Stimulated activated CD4-positive, alpha-beta T cell treated with anti-CD3 and anti-CD28 coated beads, Interleukin-4, amount 100 ng/mL, for 48 hours (primary cell): ENCODE measurements at regions not wholly inside any gene's neighbourhood (a gene's known extent, or its start where the extent isn't known, plus 50 kb on each side); places are given as distances from the start of the nearest gene placed in this dataset.

Experiments used
- DNase-seq, 2 donors: peaks; one replicate each; pipeline ENCODE4 v3.0.0-alpha.2; 2020; ENCODE audit warnings: low read depth in 2 of 2

DNA sequence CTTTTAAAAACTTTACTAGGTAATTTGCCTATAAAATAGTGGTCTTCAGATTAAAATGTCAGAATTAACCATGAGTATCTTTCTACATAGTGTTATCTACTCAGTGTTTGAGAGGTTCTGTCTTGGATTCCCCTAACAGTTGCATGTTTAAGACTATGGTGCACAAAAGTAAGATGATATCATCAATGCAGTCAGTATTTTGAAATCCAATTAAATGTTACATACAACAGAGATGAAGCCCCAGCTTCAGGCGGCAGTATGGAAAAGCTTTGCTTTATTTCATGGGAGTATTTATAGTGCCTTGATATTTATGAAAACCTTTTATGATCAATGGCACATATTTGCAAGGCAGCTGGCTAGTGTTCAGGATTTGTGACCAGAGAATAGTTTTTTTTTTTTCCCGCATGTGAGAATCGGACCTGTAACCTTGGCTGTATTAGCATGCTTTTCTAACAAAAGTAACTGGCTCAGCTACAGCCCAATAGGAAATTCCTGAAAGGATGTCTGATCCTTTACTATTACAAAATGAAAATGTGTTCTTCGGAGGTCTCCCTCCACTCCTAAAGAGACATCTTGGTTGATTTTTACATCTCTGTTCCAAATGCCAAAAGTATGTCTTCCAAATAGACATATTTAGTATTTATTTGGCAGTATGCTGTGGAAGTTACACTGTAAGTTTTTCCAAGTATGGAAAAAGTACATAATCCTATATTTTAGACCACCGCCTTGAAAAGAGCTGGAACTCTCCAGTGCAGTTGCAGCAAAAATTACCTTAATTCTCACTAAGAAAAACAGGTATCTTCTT is 319.3 kb upstream of the UBE2E3 start:
- no peak for DNase-seq

GRCh38 chr2:180660207-180660606 is 320.2 kb upstream of the UBE2E3 start:
- DNase-seq = no peak

GRCh38 chr2:180657054-180657453 is 323.4 kb upstream of the UBE2E3 start:
- no peak for DNase-seq

GRCh38 chr2:180656455-180656847 is 324.0 kb upstream of the UBE2E3 start:
- DNase-seq = no peak

DNA sequence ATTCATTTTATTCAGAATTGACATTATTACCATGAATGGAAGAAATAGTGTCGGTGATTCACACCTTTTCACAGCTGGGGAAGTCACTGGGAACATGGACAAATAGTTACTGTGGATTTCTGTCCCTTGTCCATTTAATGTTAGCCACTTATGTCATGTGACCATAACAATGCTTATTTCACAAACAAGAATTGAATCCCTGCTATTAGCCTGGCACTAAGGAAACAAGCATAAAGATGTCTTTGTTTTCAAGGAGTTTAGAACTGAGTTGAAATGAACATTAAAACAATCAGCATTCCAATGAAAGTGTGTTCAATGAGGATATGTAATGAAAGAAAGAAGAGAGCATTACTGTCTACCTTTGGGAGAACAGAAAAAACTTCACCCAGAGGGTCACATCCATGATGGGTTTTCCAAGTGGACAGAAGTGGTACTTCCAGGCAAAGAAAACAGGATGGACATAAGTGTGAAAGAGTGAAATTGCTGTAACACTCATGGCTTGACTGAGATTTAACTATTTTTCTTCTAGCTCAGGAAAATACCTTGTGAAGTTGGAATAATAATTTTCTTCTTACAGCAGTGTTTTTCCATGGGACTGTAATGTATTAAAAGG is 324.5 kb upstream of the UBE2E3 start:
- no peak for DNase-seq

DNA sequence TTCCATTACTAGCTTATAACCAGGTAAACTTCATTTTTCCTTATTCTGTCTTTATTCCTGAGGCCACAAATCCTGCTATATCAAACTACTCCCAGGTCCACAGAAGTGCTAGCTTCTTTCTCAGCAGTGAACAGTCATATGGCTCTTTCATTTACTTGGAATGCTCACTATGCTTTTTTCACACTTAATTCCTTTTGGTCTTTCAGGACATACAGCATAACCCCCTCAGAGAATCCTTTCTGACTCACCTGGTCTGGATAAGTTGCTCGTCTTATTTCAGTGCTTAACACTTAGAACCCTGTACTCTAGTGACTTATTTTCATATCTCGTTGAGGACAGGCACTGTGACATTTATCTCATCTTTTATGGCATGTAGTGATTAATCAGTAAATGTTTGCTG is 325.0 kb upstream of the UBE2E3 start:
- no peak for DNase-seq

DNA sequence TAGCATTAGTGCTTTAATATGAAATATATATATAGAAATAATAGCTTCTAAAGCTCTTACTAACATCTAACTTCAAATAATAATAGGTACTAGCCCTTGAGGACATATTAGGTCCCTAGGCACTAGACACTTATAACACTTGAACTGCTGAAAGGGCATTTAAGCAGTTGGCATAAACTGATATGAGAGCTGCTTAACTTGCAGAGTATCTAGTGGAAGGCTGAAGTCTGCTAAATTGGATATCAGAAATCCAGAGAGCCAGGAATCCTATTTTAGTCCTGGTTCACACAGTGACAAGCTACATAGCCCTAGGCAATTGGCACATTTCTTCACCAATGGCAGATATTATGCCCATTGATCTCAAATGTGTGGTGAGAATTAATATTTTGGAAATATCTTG is 326.9 kb upstream of the UBE2E3 start:
- no peak for DNase-seq

DNA sequence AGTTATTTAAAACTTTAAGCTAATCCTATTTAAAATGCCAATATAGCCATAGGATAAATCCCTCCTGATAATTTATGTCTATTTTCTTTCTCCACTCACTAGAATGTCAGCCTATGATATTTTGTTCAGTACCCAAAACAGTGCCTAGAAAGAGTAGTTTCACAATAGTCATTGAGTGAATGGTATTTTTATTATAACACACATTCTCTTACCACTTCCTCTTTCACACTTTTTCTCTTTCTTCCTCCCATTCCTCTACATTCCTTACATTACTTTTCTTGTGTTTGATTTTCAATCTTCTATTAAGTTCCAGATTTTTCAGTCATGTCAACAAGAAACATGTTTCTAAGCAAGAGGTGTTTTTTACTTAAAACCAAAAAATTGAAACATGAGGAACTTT is 327.6 kb upstream of the UBE2E3 start:
- no peak for DNase-seq

DNA sequence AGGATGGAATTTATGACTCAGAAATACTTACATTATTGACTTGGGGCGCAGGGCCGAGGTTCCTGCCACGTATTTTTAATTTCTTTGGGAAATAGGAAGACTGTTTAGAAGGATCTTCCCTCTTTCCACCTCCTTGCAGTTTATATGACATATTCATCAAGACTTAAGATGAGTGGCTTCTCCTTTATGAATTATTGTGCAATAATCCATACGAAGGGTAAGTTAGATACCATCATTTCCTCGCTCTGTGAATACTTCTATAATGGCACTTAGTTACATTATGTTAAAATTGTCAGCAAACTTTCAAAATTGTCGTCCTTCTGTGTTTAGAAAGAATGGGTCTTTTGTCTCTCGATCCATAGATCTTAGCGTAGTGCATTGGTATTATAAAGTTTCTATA is 328.8 kb upstream of the UBE2E3 start:
- no peak for DNase-seq

DNA sequence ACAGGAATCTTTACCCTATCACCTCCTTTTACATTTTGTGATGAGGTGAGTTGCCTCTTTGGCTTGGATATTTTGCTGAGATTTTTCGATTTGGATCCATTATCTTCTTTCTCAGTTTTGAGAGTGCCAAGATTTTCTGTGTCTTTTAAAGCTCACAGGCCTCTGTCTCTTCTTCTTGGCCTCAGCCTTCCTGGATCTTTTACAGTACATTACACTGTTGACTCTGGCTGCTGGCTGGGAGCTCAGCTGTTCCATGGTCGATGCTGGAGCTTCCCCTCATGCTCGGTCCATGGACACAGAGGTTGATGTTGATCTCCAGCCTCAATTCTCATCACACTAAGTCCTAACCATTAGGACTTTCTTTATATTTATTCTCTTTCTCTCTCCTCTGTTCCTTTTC is 332.8 kb upstream of the UBE2E3 start:
- DNase-seq = no peak

DNA sequence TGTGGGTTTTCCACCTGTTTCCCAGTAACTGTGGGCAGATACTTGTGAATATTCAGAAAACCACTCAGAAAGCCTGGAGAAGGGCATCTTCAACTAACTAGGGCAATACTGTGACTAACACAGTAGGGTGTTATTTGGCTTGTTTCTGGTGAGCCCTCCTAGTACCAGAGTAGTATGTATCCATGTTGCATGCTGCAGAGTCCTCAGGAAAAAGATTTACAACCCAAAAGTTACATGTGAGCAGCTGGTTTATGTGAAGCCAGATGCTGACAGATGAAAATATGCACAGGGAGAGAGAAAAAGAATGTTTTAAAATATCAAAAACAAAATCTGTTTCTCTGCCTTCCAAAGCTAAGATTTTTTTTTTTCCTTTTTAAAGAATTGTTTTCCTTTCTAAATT is 333.2 kb upstream of the UBE2E3 start:
- DNase-seq = no peak

DNA sequence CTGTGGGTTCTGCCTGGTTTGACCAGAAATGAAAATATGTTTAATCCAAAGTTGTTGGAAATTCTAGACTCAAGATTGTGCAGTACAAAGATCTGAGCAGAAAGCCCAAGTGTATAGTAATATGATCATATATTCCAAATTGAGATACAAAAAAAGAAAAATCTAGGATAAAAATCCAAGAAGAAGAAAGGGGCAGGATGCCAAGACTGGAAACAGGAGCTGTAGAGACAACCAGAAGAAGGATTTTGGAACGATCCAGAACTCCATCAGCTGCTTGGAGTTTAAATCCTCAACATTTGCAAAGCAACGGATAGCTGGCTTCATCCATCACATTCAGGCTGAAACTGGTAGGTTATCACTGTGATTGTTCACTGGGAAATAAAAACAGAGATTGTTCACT is 333.6 kb upstream of the UBE2E3 start:
- DNase-seq = no peak

DNA sequence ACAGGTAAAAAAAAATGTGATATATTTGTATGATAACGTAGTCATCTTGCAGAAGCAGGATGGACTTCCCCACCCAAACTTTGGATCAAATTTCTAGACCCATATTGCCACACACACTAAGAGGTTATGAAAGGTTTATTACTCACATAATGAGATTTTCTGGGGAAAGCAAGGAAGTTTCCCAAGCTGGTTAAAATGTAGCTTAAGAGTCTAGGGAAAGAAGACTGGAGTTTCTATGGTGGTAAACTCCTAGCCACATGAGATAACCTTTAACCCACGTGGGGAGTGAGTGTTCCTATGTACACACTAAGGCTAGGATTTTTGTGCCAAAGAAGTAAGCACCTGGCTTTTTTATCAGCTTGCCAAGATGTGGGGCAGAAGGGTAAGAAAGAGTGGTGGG is 335.7 kb upstream of the UBE2E3 start:
- no peak for DNase-seq

GRCh38 chr2:180630756-180631155 is 349.6 kb upstream of the UBE2E3 start:
- no peak for DNase-seq

GRCh38 chr2:180625006-180625844 is 355.2 kb upstream of the UBE2E3 start:
- no peak for DNase-seq

- no peak for DNase-seq
These were observed 358.2 kb upstream of the UBE2E3 start for GRCh38 chr2:180621941-180622918.

DNA sequence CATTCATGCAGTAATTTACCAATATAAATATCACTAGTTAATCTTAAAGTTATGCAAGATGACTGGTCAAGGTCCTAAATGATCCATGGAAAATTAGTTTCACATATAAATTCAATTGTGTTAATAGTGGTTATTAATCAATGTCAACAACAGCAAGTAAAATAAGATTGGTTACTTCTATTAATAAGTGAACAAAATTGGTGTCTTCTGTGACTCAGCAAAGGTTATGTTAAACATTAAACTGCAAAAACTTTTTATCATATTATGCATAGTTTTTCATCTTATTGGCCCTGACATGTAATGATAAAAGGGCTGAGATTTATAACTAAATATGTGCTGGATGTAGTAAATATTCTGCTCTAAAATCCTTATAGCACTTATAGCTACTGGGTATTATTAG is 359.0 kb upstream of the UBE2E3 start:
- DNase-seq = no peak

DNA sequence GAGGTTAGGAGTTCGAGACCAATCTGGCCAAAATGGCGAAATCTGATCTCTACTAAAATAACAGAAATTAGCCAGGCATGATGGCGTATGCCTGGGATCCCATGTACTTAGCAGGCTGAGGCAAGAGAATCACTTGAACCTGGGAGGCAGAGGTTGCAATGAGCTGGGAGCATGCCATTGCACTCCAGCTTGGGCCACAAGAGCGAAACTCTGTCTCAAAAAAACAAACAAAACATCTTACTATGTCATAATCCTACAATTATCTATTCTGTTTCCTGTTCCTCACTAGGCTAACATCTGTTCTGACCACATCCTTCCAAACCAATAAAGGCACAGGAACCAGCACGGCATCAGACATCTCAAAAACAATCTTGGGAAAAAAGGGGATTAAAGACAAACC is 361.8 kb upstream of the UBE2E3 start:
- DNase-seq = no peak

- DNase-seq = no peak
These were observed 365.6 kb upstream of the UBE2E3 start for GRCh38 chr2:180614776-180615175.

- no peak for DNase-seq
These were observed 370.6 kb upstream of the UBE2E3 start for GRCh38 chr2:180609626-180610340.

DNA sequence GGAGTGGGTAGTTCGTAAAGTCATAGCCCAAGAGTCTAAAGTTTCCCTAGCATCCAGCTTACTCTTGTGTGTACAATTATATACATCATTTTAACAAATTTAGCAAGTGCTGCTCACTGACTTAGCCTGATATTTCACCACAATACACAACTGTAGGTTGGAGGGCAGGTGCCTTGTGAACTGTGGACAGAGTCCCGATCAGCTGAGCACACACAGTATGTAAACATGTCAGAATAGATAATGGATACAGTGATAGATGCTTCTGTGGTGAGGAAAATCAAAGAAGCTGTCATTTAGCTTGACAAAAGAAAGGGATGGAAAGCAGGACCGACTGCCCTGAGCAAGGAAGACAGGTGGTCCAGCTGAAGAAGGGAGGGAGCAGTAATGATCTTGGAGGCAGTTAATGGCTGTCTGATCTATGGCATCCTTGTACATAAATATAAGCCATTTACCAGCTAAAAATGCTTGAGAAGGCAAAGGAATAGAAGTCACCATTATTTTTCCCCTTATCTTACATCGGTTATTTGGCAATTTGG is 372.8 kb upstream of the UBE2E3 start:
- DNase-seq = no peak
